ENCODE measurements at regions not wholly inside any gene's neighbourhood (a gene's known extent, or its start where the extent isn't known, plus 50 kb on each side); places are given as distances from the start of the nearest gene placed in this dataset.

DNA sequence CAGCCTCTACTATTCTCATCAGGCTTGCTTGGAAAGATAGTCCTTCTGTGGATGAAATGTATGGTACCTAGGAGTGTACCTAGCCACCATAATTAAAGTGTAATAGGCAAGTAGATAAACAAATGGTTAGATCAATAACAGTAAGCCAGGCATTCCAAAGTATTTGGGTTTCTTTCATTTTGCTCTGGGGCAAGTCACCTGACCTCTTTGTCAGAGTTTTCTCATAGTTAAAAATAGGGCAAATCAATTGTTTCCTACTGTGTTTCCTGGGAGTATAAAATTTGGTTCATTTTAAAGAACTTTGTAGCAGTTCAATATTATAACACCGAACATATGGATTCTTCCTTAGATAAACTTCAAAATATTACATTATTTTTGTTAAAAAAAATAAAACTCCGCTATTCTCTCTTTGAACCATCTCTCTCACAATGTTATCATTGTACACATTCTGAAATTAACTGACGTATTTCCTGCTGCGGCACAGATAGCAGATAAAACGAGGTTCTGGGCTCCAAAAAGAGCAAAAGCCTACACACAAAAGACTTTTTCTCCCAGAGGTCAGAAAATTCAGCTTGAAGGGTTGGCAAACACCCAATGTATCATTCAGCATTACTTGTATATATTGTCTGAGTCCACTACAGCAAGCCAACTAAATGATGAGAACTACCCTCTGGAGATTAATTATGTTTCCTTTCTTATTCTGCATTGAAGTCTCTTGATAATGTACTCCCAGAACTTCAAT, 267.9 kb downstream of the COX7C start:
- H3K4me3 ChIP-seq (ENCODE audit: low read depth, low read length) = no peak overlapping the region
- in situ Hi-C loops (cut with HindIII; ENCODE audit: low sequenced_read_pairs) = no loop called here
- no peak for DNase-seq (ENCODE audit: low read depth, low spot score)
- TF ChIP-seq, protein P1, sequence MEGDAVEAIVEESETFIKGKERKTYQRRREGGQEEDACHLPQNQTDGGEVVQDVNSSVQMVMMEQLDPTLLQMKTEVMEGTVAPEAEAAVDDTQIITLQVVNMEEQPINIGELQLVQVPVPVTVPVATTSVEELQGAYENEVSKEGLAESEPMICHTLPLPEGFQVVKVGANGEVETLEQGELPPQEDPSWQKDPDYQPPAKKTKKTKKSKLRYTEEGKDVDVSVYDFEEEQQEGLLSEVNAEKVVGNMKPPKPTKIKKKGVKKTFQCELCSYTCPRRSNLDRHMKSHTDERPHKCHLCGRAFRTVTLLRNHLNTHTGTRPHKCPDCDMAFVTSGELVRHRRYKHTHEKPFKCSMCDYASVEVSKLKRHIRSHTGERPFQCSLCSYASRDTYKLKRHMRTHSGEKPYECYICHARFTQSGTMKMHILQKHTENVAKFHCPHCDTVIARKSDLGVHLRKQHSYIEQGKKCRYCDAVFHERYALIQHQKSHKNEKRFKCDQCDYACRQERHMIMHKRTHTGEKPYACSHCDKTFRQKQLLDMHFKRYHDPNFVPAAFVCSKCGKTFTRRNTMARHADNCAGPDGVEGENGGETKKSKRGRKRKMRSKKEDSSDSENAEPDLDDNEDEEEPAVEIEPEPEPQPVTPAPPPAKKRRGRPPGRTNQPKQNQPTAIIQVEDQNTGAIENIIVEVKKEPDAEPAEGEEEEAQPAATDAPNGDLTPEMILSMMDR (IDR thresholded peaks at IDR 0.05; ENCODE audit: low read depth, low read length) = no peak

DNA sequence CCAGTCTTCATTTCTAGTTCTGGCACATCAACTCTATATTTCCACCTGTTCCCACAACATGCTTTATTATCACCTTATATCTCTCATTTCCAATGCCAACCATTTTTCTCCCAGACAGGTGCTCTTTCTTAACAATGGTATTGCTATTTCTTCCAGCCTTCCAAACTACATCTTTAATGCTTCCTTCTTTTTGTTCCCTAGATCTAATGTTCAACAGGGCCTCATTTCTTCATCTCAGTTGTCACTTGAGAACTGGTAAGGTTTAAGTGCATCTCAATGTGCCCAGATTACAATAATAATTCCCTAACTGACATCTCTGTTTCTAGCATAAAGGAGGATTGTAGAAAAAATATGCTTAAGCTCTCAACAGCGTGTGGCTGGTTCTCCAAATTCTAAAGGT, 272.6 kb downstream of the COX7C start:
- TF ChIP-seq, protein P1 (IDR thresholded peaks at IDR 0.05; ENCODE audit: low read depth, low read length) = no peak
- H3K4me3 ChIP-seq (ENCODE audit: low read depth, low read length) = no peak overlapping the region
- no peak for DNase-seq (ENCODE audit: low read depth, low spot score)
- in situ Hi-C loops (cut with HindIII; ENCODE audit: low sequenced_read_pairs) = no loop called here

DNA sequence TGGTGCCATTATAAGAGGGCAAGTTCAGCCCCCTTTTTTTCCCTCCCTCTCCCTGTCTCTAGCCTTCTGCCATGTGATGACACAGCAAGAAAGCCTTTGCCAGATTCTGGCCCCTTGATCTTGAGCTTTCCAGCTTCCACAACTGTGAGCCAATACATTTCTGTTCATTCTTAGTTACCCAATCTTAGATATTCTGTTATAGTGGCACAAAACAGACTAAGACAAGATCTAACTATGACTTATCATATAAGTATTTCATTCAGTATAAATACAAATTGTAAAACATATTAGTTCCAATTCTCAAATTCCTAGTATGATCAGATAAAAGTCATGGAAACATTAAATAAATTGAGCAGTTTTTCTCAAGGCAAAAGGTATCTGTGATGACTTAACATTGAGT, 276.3 kb downstream of the COX7C start:
- TF ChIP-seq, protein P1 (IDR thresholded peaks at IDR 0.05; ENCODE audit: low read depth, low read length) = no peak
- no peak for DNase-seq (ENCODE audit: low read depth, low spot score)
- in situ Hi-C loops (cut with HindIII; ENCODE audit: low sequenced_read_pairs) = no loop called here
- H3K4me3 ChIP-seq (ENCODE audit: low read depth, low read length) = no peak overlapping the region

DNA sequence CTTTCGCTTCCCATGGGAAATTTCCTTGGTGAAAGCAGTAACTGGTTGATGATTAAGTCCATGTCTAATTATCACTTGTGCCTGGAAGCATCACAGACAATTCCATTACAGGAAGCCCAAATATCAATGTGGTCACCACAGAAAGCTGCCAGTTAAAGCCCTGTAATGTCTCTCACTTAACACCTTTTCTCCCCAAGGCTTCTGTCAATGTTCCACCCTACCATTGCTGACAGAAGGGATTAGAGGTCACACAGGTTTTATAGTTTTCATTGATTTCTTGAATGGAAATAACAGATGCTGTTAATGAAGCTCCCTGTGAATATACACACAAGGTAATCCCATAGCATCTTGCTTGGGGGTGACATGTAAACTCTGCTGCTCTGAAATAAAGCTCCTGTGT, 279.2 kb downstream of the COX7C start:
- in situ Hi-C loops (cut with HindIII; ENCODE audit: low sequenced_read_pairs) = no loop called here
- no peak overlapping the region for H3K4me3 ChIP-seq (ENCODE audit: low read depth, low read length)
- no peak for DNase-seq (ENCODE audit: low read depth, low spot score)
- TF ChIP-seq, protein P1 (IDR thresholded peaks at IDR 0.05; ENCODE audit: low read depth, low read length) = no peak

DNA sequence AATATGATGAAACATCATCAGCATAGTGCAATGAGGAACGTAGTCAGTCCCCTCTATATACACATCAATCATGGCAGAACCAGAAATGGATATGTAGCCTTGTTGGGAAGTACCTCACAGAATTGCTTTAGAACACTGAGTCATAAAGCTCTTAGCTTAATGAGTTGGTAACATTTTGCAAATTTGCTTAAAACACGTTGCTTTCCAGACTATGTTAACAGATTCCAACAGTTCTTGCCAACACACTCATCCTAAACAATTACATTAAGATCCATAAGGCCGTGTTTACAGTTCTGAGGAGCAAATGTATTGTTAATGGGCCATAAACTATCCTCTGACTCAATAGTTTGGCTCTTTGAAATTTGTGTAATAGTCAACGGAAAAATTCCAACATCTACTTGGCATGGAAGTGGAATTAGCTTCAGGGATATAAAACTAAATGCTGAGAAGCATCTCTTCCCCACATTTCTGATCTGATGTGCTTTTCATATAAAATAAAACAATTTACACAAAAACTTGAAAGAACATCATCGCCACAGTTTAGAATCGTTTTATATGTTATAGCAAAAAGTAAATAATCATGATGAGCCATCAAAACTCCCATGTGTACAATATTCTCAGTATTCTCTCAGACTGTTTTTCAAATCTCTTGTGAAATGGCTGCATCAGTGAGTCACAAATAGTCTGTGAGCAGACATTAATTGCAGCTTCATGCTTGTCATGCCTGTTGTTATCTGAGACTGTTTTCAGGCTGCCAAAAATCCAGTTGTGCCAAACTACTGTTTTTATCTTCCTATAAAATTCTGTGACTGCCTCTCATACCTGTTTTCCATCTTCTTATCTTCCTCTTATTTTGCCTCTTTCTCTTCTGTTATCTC, 291.9 kb downstream of the COX7C start:
- peak; percentile 80 for DNase-seq (ENCODE audit: low read depth, low spot score)
- TF ChIP-seq, protein P1 (IDR thresholded peaks at IDR 0.05; ENCODE audit: low read depth, low read length) = no peak
- in situ Hi-C loops (cut with HindIII; ENCODE audit: low sequenced_read_pairs) = no loop called here
- no peak overlapping the region for H3K4me3 ChIP-seq (ENCODE audit: low read depth, low read length)

DNA sequence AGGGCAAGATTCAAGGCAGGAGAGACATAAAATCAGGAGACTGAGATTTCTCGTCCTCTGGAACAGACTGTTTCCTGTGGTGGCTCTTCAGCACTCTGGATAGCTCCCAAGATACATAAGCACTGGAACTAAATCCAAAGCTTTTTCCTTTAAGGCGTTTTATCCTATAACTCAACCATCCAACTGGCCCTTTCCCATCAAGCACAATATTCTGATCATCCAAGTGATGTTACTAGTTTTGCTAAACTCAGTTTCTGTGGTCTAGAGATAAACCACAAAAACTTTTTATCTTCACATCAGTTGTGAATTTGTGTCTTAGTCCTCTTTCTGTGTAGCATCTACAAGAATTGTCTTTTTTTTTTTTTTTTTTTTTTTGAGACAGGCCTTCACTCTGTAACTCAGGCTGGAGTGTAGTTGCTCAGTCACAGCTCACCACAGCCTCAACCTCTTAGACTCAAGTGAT, 299.4 kb downstream of the COX7C start:
- TF ChIP-seq, protein P1 (IDR thresholded peaks at IDR 0.05; ENCODE audit: low read depth, low read length) = no peak
- H3K4me3 ChIP-seq (ENCODE audit: low read depth, low read length) = no peak overlapping the region
- in situ Hi-C loops (cut with HindIII; ENCODE audit: low sequenced_read_pairs) = no loop called here
- DNase-seq (ENCODE audit: low read depth, low spot score) = peak; percentile 52
